NB4 (cell line): ENCODE measurements at regions not wholly inside any gene's neighbourhood (a gene's known extent, or its start where the extent isn't known, plus 50 kb on each side); places are given as distances from the start of the nearest gene placed in this dataset.
A peak's percentile ranks its signal among the peaks of the same experiment; 100 is the strongest.

ENCODE experiments used
- DNase-seq: peaks from one replicate; pipeline ENCODE4 v3.0.0; 2010; ENCODE audit warnings: low read depth
- H3K4me3 ChIP-seq: one replicate; pipeline ENCODE4 v1.5.1; 2011; ENCODE audit warnings: mild to moderate bottlenecking, low read depth, low read length, moderate library complexity
- CTCF ChIP-seq: IDR thresholded peaks from one replicate; pipeline ENCODE4 v1.5.1; 2012; ENCODE audit warnings: low read depth, low read length
- MAX ChIP-seq: IDR thresholded peaks from 2 replicates; pipeline ENCODE4 v1.6.1; 2011; ENCODE audit warnings: low read depth, low read length
- MYC ChIP-seq: IDR thresholded peaks from 2 replicates; pipeline ENCODE4 v1.6.1; 2011; ENCODE audit warnings: low read depth, low read length
- POLR2A ChIP-seq: IDR thresholded peaks from 2 replicates; pipeline ENCODE4 v1.6.1; 2011; ENCODE audit warnings: mild to moderate bottlenecking; ENCODE audit not compliant: insufficient read length; ENCODE audit errors: extremely low read depth

DNA sequence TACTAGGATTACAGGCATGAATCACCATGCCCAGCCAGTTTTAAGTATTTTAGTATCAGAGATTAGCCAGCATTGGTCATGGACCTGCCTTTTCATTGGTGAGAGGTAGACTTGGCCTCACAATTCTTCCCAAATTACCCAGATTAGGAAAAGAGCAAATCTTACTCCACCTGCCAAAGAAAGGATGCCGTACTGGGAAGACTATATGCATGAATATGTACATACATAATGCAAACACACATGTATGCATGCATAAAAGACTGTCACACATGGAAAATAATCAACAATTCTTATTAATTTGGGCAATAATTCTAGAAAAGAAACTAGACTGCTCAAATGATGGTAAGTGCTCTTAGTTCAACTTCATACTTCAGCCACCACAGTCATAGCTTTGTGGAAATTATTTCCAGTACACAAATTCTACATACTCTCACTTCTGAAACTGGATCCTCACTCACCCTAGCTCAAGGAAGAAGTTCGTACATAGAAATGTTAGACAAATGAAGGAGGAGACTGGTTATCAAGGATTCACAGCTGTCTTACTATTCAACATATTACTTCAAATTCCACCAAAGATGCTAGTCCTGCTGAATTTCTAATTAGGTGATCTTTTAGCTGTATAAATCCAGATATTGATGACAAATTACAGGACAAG, 73.7 kb downstream of the MINAR2 start:
- no peak for DNase-seq
- TF ChIP-seq CTCF (no peak), MYC (no peak), MAX (no peak), POLR2A (no peak)
- no peak overlapping the region for H3K4me3 ChIP-seq

DNA sequence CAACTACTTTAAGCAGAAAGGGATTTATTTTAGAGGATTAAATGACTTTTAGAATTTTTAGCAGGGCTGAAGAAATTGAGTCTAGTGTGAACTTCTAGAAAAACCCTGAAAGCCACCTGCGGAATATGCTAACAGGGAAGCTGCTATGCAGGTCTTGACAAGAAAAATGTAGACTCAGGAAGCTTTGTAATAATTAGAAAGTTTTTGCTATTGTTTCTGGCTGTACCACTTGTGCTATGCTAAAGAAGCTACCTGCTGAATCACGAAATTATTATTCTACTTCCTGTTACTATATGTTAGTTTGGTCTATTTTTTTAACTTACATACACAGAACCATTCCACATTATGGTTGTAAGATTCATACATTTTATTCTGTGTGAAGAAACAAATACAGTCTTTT, 74.0 kb upstream of the CHSY3 start:
- no peak for DNase-seq
- H3K4me3 ChIP-seq, result no peak overlapping the region
- TF ChIP-seq POLR2A (no peak), MYC (no peak), CTCF (no peak), MAX (no peak)

DNA sequence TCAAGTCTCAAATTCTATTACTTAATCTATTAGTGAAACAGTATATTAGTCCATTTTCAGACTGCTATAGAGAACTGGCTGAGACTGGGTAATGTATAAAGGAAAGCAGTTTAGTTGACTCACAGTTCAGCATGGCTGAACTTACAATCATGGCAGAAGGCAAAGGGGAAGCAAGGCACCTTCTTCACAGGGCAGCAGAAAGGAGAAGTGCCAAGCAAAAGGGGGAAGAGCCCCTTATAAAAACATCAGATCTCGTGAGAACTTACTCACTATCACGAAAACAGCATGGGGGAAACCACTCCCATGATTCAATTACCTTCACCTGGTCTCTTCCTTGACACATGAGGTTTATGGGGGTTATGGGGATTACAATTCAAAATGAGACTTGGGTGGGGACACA, 67.9 kb upstream of the CHSY3 start:
- DNase-seq, result peak; percentile 17

DNA sequence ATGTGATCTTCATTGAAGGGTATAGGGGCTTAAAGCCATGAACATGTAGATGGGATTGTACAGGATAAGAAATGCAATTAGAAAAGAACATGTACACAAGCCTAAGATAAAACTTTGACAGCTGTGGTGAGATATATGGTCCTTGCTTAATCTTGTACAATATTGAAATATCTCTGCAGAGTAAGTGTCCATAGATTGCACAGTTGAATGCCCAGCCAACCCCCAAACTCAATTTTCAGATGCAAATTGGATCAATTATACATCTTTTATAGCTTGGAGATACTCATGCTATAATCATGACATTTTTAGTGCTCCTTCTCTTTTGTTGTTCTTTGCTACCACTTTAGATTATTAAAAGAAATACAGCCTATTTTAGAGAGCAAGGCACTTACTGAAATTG, 59.5 kb upstream of the CHSY3 start:
- TF ChIP-seq CTCF (no peak), POLR2A (no peak)
- DNase-seq, result no peak

More for the DNA sequence above, 67.9 kb upstream of the CHSY3 start:
- H3K4me3 ChIP-seq, result no peak overlapping the region
- TF ChIP-seq POLR2A (no peak), CTCF (no peak), MAX (no peak), MYC (no peak)

DNA sequence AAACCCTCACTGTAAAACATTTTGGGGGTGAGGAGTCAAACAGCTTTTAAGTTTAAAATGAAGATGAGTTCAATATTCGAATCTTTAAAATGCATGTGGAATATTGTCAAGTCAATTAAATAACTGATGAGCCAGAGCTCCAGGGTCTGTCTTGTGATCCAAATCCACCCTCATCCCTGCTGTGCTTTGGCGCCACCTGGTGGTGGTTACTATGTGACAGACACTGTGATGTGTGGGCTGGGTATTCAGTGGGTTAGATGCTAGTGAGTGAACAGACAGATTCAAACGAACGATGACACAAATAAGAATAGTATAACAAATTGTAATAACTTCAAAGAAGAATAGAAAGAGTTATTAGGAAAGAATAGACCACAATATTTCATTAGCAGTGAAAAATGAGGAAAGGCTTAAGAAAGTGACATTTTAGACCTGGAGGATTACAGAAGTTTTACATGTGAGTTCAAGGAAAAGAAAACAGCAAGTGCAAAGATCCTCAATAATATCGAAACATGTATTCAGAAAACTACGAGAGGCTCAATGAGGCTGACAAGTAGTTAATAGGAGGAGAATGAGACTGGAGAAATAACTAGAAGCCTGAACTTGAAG, 51.4 kb upstream of the CHSY3 start:
- peak; percentile 67 for DNase-seq
- TF ChIP-seq CTCF, result peak; percentile 85
- TF ChIP-seq MYC, result no peak
- H3K4me3 ChIP-seq, result no peak overlapping the region

More for the DNA sequence above, 59.5 kb upstream of the CHSY3 start:
- H3K4me3 ChIP-seq, result no peak overlapping the region

- no peak for DNase-seq
- TF ChIP-seq MYC (no peak), MAX (no peak)
- H3K4me3 ChIP-seq, result no peak overlapping the region
These were observed 50.7 kb upstream of the CHSY3 start for GRCh38 chr5:129853588-129853987.
